HG02973 (cell line): ENCODE measurements at regions not wholly inside any gene's neighbourhood (a gene's known extent, or its start where the extent isn't known, plus 50 kb on each side); places are given as distances from the start of the nearest gene placed in this dataset.
A peak's percentile ranks its signal among the peaks of the same experiment; 100 is the strongest.

Source experiments
- ATAC-seq: cut with Tn5 transposase; IDR thresholded peaks from one replicate; pipeline ENCODE4 v1.9.1; 2021; ENCODE audit warnings: moderate library complexity; ENCODE audit not compliant: unreplicated experiment

DNA sequence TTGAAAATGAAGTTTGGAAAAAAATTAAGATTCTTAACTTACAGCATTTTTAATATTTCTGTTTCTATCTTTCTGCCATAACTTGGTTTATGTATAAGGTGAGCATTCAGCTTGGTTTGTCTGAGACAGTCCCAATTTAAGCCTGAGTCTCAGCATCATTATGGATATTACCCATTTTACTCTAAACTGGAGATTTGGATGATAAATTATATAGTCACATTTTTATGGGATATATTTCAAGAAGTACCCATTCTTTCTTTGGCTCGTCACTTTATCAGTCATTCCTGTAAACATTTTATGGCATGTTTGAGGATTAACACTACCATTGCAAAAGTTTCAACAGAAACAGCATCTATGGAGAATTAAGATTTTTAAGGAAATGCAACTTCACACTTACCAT lies 1129.0 kb upstream of the PCDH9 start:
- ATAC-seq = no peak

DNA sequence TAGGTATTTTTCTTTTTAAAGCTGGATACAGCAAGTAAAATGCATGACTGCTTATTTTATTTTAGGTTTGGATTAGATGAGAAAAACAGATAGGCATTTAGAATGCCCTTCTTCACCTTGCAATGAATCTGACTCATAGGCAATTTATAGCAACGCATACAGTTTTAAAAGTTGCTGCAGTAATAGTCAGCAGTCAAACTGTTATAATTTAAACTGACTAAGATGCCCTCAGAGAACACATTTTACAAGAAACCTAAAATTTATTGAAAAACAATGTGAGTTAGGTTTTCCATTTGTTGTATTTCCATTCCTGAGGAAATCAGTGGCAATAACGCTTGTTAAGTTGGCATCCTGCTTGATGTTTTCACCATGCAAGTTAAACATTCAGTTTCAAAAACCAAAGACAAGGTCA lies 1128.2 kb upstream of the PCDH9 start:
- no peak for ATAC-seq

DNA sequence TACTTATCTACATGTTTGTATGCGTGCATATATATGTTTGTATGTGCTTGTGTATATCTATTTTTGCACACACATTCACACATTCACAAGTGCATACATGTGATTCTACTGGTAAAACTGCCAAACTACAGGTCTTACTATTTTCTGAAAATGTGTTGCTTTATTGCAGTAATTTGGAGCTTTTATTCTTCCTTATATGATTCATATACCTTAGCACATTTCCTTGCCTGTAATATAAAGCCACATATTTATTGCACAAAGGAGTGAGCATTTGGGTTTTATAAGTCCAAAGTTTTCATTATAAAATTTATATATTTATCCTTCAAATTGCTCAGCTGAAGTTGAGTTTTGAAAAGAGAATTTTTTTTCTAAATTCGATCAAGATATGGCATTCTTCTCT lies 1120.4 kb upstream of the PCDH9 start:
- ATAC-seq = no peak

DNA sequence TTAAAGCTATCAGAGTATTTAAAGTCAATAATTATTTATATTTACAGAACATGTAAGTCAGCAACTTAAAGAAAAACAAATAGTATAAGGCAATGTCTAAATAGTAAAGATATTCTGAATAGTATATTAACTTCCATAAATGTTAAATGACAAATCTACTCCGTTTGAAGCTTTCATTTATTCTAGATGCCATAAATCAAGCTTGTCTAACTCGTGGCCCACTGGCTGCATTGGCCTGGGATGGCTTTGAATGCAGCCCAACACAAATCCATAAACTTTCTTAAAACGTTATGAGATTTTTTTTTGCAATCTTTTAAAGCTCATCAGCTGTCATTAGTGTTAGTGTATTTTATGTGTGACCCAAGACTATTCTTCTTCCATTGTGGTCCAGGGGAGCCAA lies 1117.1 kb upstream of the PCDH9 start:
- ATAC-seq = no peak

DNA sequence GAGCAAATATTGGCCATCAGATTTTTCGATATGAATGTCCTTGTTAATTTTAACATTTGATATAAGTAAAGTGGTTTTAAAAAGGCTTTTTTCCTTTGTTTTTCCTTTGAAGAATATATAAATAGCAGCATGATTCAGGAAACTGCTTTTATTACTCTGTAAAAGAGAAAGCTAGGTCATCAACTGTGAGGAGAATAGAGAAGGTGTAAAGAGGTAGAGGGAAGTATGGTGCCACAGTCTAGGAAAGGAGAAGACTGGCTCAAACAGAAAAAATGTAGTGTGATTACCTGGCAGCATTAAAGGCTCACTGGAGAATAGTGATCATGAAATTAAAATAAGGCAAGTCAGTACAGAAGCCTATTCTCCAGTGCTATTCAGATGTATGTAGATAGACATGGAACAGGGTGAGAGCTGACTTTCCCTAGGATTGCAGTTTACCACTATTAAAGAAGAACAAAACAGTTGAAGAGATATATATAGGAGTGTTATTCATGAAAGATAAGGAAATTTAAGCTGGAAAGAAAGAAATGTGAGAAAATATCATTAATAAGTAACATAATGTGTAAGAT lies 1115.9 kb upstream of the PCDH9 start:
- ATAC-seq = no peak

DNA sequence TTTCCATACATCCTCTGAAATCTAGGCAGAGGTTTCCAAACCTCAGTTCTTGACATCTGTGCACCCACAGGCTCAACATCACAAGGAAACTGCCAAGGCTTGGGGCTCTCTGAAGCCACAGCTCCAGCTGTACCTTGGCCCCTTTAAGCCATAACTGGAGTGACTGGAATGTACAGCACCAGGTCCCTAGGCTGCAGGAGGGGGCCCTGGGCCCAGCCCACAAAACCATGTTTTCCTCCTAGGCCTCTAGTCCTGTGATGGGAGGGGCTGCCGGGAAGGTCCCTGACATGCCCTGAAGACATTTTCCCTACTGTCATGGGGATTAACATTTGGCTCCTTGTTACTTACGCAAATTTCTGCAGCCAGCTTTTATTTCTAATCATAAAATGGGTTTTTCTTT lies 1093.0 kb upstream of the PCDH9 start:
- no peak for ATAC-seq

DNA sequence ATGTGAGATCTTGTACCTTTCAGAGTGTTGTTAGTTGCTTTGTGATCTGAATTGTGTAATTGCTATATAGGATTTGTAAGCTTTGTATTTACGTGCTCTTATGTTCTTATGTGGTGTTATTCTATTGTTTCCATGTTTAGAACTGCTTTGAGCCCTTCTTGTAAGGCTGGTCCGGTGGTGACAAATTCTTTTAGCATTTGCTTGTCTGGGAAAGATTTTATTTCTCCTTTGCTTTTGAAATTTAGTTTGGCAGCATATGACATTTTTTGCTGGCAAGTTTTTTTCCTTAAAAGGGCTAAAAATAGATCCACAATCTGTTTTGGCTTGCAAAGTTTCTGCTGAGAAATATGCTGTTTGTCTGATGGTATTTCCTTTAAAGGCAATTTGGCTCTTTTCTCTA lies 1089.2 kb upstream of the PCDH9 start:
- no peak for ATAC-seq

DNA sequence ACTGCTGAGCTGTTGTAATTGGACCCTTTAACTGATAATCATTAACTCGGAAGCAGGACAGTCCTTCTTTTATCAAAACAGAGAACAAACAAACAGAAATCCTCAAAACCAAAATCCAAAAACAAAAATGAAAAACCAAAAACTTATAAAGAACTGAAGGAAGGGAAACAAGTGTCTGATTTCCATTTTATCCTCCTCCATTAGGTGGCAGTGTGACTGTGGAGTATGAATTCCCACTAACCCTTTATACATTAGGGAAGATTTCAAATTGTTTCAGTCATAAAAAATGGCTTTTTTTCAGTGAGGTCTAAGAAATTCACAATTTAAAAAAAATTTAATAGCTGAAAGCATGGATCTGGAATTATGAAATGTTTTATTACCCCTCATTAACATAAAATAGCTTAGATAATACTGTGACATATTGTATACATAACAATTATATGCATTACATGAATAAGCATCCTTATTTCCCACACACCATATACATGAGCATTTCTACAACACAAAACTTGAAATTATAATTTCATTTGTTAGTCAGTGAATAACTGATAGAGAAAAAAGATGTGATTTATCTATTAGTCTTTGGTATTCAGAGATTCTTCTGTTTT lies 1074.3 kb upstream of the PCDH9 start:
- peak; percentile 74 for ATAC-seq

DNA sequence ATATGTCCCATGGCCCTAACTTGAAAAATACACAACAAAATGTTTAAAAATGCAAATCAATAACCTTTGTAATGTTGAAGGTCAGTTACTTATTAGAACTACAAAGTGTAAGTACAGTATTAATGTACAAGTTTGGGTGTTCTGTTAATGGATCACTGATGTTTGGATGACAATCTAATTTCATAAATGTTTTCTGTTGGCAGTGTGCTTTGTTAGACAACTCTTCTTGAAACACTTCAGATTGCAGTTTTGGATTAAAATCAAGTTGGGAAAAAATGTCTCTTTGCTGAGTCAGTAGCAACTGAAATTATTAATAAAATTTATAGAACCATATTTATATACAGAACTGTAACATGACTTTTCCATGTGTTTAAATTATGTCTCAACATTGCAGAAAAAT lies 1063.5 kb upstream of the PCDH9 start:
- no peak for ATAC-seq

DNA sequence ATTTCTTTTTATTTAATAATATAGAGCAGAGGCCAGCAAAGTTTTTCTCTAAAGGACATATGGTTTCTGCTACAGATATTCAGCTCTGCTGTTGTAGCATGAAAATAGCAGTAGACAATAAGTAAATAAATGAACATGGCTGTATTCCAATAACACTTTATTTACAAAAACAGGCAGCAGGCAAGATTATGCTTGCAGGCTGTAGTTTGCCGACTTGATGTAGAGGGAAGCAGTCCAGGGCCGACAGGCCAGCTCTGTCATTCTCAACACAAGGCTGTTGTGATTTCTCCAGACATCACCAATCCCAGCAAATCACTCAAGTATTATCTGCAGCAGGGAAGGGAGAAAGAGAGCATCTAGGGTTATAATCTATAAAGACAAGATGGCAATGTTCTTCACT lies 1062.5 kb upstream of the PCDH9 start:
- ATAC-seq = no peak

DNA sequence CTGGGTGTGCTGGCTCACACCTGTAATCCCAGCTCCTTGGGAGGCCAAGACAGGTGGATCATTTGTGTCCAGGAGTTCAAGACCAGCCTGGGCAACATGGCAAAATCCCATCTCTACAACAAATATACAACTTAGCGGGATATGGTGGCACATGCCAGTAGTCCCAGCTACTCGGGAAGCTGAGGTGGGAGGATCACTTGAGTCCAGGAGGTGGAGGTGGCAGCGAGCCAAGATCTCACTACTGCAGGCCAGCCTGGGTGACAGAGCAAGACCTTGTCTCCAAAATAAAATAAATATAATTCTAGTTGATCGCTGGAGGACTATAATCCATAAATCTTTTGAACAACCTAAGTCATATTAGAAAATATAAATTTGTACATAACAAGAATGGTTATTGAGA lies 1061.5 kb upstream of the PCDH9 start:
- no peak for ATAC-seq

DNA sequence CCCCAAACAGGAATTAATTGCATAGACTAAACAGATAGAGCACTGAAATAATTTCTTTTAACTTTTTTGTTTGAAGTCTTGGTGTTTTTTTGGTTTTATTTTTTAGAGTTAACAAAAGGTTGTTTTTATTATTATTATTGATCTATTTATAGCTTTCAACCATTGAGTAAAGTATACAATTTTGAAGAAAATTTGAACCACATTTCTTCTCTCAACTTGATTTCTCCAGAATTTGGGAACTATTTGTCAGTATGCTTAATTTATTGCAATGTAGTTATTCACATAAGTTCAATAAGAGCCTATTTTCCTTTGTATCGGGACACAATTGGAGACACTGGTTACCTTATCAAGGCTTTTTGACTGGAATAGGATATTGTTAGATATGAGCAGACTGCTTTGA lies 1045.6 kb upstream of the PCDH9 start:
- ATAC-seq = no peak

DNA sequence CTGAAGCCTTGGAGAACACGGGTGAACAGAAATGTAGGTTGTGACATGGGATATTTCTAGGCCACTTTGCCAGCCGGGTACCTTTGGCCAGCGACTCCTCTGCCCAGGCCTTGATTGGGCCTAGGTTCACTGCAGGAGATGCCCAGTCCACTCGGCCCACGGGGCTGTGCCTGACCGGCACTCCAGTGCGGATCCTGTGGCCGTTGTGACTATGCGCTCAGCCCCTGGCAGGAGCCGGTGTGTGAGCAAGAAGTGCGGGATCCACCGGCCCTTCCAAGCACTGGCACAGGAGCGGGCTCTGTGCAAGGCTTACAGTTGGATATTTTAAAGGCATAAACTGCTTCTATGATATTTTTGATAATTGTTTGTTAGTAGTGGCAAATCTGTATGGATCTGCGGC lies 1042.5 kb upstream of the PCDH9 start:
- no peak for ATAC-seq

DNA sequence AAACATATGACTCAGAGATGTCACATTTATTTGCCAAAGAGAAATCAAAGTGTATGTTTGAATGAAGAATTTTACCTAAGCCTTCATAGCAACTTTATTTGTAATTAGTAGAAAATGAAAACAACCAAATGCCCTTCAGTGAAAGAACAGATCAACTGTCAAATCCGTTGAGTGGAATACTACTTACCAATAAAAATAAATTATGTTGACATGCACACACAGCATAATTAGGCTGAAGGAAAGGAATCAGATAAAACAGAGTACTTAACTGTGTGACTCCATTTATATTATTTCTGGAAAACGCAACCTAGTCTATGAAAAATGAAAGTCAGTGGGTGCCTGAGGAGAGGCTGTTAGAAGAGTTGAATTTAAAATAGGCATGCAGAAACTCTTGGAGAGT lies 1034.6 kb upstream of the PCDH9 start:
- no peak for ATAC-seq

DNA sequence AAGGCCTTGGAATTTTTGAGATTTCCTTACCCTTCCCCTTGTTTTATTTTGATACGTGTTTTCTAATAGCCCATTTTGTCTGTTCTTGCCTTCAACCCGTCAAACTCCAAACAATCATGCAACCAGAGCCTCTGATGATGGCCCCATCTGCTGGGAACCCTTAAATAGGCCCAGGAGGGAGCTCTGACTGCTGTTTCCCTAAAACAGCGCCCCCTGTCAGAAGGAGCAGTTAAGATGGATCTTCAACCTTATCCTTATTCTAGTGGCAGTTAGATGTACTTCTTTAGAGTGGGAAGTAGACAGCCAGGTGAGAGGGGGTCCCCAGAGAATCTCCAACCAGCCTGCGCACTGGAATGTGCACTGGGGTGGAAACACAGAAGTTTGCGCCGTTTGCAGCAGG lies 1031.0 kb upstream of the PCDH9 start:
- no peak for ATAC-seq

DNA sequence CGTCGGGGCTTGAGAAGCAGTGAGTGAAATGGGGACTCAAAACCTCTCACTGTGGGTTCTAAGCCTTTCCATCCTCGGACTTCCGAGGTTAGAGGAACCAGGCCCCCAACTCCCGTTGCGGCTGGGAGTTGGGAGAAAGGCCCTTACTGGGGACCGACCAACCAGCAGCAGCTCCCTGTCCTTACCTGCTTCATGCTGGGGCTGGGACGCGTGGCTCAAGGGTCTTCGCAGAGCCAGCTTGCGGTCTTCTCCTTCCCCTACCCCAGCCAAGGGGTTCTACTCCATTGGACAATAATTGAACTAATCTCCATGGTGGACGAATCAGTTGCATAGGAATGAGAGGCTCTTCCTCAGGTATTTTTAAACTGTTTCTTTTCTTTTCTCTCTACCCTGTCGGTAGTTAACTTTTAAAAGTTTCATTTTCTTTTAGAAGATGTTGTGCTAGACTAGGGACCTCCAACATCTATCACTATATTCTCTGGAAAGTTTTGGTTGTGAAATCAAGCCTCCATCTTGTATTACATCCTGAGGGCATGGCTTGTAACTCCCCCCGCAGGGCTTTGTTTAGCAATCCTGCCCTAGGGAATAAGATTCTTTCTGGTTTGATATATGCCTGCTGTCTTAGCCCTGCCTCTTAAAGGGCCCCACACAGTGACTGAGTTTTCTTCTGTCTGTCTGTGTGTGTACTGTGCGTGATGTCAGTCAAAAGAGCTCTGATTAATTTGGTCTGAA lies 1027.1 kb upstream of the PCDH9 start:
- no peak for ATAC-seq

DNA sequence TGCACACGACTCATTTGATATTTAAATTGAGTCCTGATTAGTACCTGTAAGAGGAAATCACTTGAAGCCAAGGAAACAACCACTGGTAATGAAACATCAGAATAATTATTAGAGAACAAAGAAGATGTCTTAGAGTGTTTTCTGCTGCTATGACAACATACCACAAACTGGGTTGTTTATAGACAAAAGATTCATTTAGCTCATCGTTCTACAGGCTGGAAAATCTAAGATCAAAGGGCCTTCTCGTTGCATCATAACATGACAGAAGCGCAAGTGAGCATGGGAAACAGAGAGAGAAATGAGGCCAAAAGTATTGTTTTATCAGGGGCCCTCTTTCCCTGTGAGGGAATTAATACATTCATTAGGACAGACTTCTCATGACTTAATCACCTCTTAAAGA lies 1024.0 kb upstream of the PCDH9 start:
- ATAC-seq = no peak

DNA sequence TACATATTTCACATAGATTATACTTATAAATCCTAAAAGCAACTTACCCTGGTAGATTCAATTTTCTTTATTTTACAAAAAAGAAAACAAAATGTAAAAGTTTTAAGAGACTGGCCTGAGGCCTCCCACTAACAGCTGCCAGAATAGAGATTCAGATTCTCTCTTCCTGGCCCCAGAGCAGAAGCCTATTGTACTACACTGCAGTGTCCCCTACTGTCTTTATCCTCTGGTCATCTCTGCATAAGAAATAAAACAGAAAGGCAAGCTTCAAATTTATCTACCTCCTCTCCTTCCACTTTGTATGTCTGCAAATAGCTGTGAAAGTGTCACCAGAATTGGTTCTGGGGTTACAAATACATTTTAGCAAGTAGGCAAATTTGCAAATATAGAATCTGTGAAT lies 1004.1 kb upstream of the PCDH9 start:
- no peak for ATAC-seq

DNA sequence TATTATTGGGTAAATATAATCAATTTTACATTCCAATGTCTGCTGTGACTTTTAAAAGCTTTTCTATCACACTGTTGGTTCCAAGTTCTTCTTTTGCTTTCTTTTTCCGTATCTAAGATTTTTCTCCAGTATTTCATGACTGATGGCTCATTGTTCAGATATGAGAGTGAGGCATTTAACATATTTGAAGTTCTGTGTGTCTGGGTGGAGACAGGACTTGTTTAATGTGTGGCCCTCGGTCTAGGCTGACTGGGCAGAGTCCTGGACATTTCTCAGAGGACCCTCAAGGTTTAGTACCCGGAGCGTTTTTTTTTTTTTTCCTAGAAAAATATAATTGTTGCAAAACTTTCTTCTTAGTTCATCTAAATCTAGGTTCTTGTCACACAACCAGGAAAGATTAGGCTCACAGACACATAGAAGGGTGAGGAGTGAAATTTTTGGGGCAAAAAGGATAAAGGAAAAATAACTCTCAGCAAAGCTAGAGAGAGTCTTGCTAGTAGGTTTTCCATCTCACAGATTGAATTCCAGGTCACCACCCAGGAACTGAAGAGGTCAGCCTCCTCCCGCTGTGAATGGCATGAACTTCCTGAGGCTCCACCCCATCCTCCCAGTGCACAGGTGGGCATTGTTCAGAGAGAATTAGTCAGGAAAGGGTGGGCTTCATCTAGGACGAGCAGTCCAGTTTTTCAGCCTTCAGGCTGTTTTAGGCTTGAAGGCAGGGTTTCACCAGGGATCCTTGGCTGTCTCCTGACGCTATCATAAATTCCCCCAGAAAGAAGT lies 1002.4 kb upstream of the PCDH9 start:
- no peak for ATAC-seq

DNA sequence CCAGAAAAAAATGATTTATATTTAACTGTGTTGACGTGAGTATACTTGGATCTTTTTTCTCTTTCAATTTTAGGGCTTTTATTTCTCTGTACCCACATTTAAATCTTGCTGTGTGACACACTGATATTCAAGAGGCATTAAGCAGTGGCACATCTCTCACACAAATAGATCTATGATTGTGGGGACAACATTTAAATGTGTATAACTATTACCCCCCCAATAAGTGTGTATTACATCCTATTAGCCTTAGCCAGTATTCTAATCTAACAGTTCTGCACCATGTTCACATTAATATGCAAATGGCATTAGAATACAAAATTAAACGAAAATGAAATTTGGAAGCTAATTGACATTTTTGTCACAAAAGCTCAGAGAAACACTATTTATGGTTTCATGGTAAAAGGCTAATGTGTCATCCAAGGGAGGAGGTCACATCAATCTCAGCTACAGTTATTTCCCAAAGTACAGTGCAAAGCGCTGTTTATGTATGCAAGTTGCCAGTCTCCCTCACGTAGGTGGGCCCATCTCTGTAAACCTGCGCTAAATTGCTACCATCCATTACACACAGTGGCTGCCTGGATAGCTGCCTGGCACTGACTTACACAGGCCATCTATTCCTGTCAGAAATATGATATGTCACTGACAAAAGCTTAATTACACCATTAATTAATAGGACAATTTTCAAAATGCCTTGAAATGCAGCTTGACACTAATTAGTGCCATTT lies 984.7 kb upstream of the PCDH9 start:
- ATAC-seq = no peak

DNA sequence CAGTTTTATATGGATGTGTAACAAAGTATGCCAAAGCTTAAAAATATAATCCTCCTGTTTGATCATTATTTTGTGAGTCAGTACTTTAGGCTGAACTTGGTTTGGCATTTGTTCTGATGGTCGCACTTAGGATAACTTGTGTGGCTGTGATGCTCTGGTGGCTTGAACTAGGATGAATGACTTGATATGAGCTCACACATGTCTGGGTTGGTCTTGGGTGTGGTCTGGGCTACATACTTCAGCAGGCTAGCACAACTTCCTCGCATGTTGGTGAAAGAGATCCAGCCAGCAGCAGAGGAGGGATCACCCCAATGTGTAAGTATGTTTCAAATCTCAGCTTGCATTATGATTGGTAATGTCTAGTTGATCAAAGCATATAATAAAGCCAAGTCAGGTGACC lies 969.1 kb upstream of the PCDH9 start:
- no peak for ATAC-seq
